ENCODE measurements at regions not wholly inside any gene's neighbourhood (a gene's known extent, or its start where the extent isn't known, plus 50 kb on each side); places are given as distances from the start of the nearest gene placed in this dataset.
"Not testable (repeated sequence)": the region's sequence is repeated elsewhere in the genome, so short reads cannot be mapped to it uniquely, and the experiment has no call there.

- DNase-seq, result no peak
Measured at GRCh38 chr3:107939691-107940442, 151.0 kb downstream of the CD47 start.

- peak in 1 of 2 experiments; percentile 20 for DNase-seq
Measured at GRCh38 chr3:107938143-107938542, 152.7 kb downstream of the CD47 start.

- DNase-seq, result no peak
Measured at GRCh38 chr3:107934808-107935207, 156.0 kb downstream of the CD47 start.

GRCh38 chr3:107933450-107933849 lies 157.4 kb downstream of the CD47 start:
- DNase-seq, result no peak

GRCh38 chr3:107931326-107931725 lies 159.5 kb downstream of the CD47 start:
- no peak for DNase-seq

- DNase-seq, result no peak
Measured at GRCh38 chr3:107929088-107929487, 161.7 kb downstream of the CD47 start.

- DNase-seq, result peak in 1 of 2 experiments; percentile 18
Measured at GRCh38 chr3:107928084-107928445, 162.8 kb downstream of the CD47 start.

GRCh38 chr3:107927361-107928083 lies 163.3 kb downstream of the CD47 start:
- DNase-seq, result peak; percentile 71 to 79

- no peak for DNase-seq
Measured at GRCh38 chr3:107925851-107926250, 165.0 kb downstream of the CD47 start.

- no peak for DNase-seq
Measured at GRCh38 chr3:107921038-107921437, 169.8 kb downstream of the CD47 start.

GRCh38 chr3:107920538-107920937 lies 170.3 kb downstream of the CD47 start:
- no peak for DNase-seq

GRCh38 chr3:107919239-107919638 lies 171.6 kb downstream of the CD47 start:
- no peak for DNase-seq

GRCh38 chr3:107916171-107916570 lies 174.7 kb downstream of the CD47 start:
- no peak for DNase-seq

- DNase-seq, result no peak
Measured at GRCh38 chr3:107915706-107916105, 175.1 kb downstream of the CD47 start.

GRCh38 chr3:107913701-107914100 lies 177.1 kb downstream of the CD47 start:
- DNase-seq, result no peak

GRCh38 chr3:107911337-107912000 lies 179.4 kb downstream of the CD47 start:
- DNase-seq, result no peak

GRCh38 chr3:107910713-107911259 lies 180.0 kb downstream of the CD47 start:
- peak; percentile 27 to 36 for DNase-seq

GRCh38 chr3:107909583-107909982 lies 181.2 kb downstream of the CD47 start:
- not testable (repeated sequence) for DNase-seq

- no peak for DNase-seq
Measured at GRCh38 chr3:107907996-107908395, 182.8 kb downstream of the CD47 start.

GRCh38 chr3:107904536-107905066 lies 186.2 kb downstream of the CD47 start:
- no peak for DNase-seq

- DNase-seq, result no peak
Measured at GRCh38 chr3:107899990-107900651, 190.7 kb downstream of the CD47 start.

- DNase-seq, result no peak
Measured at GRCh38 chr3:107897471-107898061, 193.3 kb downstream of the CD47 start.

Measured in activated CD4-positive, alpha-beta T cell treated with anti-CD3 and anti-CD28 coated beads, Interleukin-2, amount 50 U/mL, for 48 hours (primary cell).